Fibroblast of the aortic adventitia (primary cell): ENCODE measurements at regions not wholly inside any gene's neighbourhood (a gene's known extent, or its start where the extent isn't known, plus 50 kb on each side); places are given as distances from the start of the nearest gene placed in this dataset.

Experiments used
- DNase-seq: peaks from one replicate; pipeline ENCODE4 v3.0.0-alpha.2; 2010; ENCODE audit warnings: low read depth
- H3K4me3 ChIP-seq: 2 replicates; pipeline ENCODE4 v1.5.1; 2011; ENCODE audit warnings: low read depth, mild to moderate bottlenecking, control low read depth, low read length, moderate library complexity
- CTCF ChIP-seq: IDR thresholded peaks from 2 replicates; pipeline ENCODE4 v1.5.1; 2011; ENCODE audit warnings: mild to moderate bottlenecking, low read length, control low read depth, inconsistent platforms; ENCODE audit not compliant: insufficient read depth

GRCh38 chr11:92827132-92827531, 142.3 kb upstream of the MTNR1B start:
- no peak for TF ChIP-seq CTCF
- H3K4me3 ChIP-seq: no peak overlapping the region
- no peak for DNase-seq

DNA sequence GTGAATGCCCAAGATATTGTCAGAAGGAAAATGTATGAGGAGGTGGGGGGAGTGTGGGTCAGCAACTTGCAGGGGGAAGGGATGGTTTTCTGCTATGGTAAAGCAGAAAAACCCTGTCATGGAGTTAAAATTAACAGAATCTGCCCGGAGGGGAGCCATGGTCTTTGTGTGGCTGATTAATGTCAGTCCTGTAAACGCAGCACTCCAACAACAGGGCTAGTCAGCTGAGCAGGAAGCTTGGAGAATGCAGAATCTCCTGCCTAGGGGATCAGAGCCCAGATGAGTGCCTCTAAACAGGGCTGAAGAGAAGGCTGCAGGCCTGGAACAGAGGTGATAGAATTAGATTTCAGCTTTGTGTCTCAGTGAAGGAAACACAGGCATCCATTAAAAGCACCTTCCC, 140.9 kb upstream of the MTNR1B start:
- no peak for TF ChIP-seq CTCF
- no peak overlapping the region for H3K4me3 ChIP-seq
- no peak for DNase-seq

GRCh38 chr11:92829121-92829520, 140.3 kb upstream of the MTNR1B start:
- DNase-seq: no peak
- H3K4me3 ChIP-seq: no peak overlapping the region
- no peak for TF ChIP-seq CTCF

- no peak for DNase-seq
- no peak overlapping the region for H3K4me3 ChIP-seq
- TF ChIP-seq CTCF: no peak
Observed at GRCh38 chr11:92829671-92830070, 139.8 kb upstream of the MTNR1B start.

DNA sequence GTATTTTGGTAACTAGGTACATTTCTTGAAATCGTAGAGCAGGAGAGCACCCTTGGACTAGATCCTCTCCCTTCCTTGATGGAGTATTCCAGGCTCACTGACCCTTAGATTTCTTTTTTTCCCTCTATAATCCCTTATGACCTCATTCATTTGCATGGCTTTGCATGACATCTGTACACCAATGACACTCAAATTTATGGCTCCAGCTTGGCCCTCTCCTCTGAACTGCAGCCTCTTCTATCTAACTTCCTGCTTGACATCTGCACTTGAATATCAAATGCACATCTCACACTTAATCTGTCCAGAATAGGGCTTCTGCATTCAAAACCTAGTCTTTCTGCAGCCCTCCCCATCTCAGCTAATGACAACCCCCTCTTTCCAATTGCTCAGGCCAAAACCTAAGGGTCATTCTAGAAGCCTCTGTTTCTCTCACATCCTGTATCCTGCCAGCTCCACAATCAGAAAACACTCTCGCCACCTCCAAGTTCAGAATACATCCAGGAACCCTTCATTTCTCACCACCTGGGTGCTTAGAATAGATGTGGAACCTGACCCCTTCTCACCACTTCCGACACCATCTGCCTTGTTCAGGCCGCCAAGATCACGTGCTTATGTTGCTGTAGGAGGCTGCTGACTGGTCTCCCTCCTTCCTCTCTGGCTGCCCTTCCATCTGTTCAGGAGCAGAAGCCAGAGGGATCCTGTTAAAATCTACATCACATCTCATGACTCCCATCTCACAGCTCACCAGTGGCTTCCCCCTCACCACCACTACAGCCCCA, 138.9 kb upstream of the MTNR1B start:
- DNase-seq: no peak
- no peak for TF ChIP-seq CTCF
- no peak overlapping the region for H3K4me3 ChIP-seq

GRCh38 chr11:92834296-92835020, 135.0 kb upstream of the MTNR1B start:
- H3K4me3 ChIP-seq: no peak overlapping the region

More at GRCh38 chr11:92834296-92835020, 135.0 kb upstream of the MTNR1B start:
- DNase-seq: no peak
- no peak for TF ChIP-seq CTCF
